ENCODE measurements at regions not wholly inside any gene's neighbourhood (a gene's known extent, or its start where the extent isn't known, plus 50 kb on each side); places are given as distances from the start of the nearest gene placed in this dataset.
"Not testable (repeated sequence)": the region's sequence is repeated elsewhere in the genome, so short reads cannot be mapped to it uniquely, and the experiment has no call there.

- TF ChIP-seq POLR2A (IDR thresholded peaks at IDR 0.05; ENCODE audit: low read length); GATA1 (IDR thresholded peaks at IDR 0.05; ENCODE audit: low read depth, low read length): not testable (repeated sequence)
These were observed 345.4 kb upstream of the DEFB115 start for GRCh38 chr20:30911832-30912660.

Measured in erythroblast (primary cell).